RWPE2 (cell line): ENCODE measurements at regions not wholly inside any gene's neighbourhood (a gene's known extent, or its start where the extent isn't known, plus 50 kb on each side); places are given as distances from the start of the nearest gene placed in this dataset.

Experiments used
- ATAC-seq: fragments of 200-7000 bp; cut with Tn5 transposase; 3 replicates; pipeline ENCODE4 v1.9.1; 2021; ENCODE audit warnings: low read depth
- DNase-seq: peaks from one replicate; pipeline ENCODE4 v3.0.0-alpha.2; 2020; ENCODE audit warnings: low spot score
- H3K27ac ChIP-seq: fragments of 450-650 bp; 2 replicates; pipeline ENCODE4 v1.5.1; 2017; ENCODE audit warnings: mild to moderate bottlenecking; ENCODE audit not compliant: poor library complexity, severe bottlenecking
- H3K27me3 ChIP-seq: fragments of 250-450 bp; sonication (Bioruptor Pico); 2 replicates; pipeline ENCODE4 v1.5.1; 2021; ENCODE audit warnings: mild to moderate bottlenecking, moderate library complexity; ENCODE audit not compliant: insufficient read depth, poor library complexity, severe bottlenecking
- H3K36me3 ChIP-seq: fragments of 250-450 bp; sonication (Bioruptor Pico); 2 replicates; pipeline ENCODE4 v1.5.1; 2020; ENCODE audit warnings: low read depth, mild to moderate bottlenecking, moderate library complexity
- H3K4me1 ChIP-seq: fragments of 250-450 bp; sonication (Bioruptor Pico); 2 replicates; pipeline ENCODE4 v1.5.1; 2021; ENCODE audit warnings: mild to moderate bottlenecking, moderate library complexity; ENCODE audit not compliant: insufficient read depth, poor library complexity, severe bottlenecking
- H3K4me3 ChIP-seq: fragments of 250-450 bp; sonication (Bioruptor Pico); 2 replicates; pipeline ENCODE4 v1.5.1; 2021; ENCODE audit warnings: mild to moderate bottlenecking, moderate library complexity; ENCODE audit not compliant: severe bottlenecking
- H3K9me3 ChIP-seq: fragments of 250-450 bp; sonication (Bioruptor Pico); 2 replicates; pipeline ENCODE4 v1.5.1; 2021; ENCODE audit warnings: mild to moderate bottlenecking, moderate library complexity; ENCODE audit not compliant: severe bottlenecking
- CTCF ChIP-seq: fragments of 450-650 bp; IDR thresholded peaks from one replicate; pipeline ENCODE4 v1.5.1; 2017; ENCODE audit warnings: mild to moderate bottlenecking, moderate library complexity; ENCODE audit not compliant: poor library complexity, severe bottlenecking

GRCh38 chr7:27329909-27330308, 87.3 kb downstream of the EVX1 start:
- H3K4me3 ChIP-seq = no peak overlapping the region

GRCh38 chr7:27339478-27339877, 96.9 kb downstream of the EVX1 start:
- no peak overlapping the region for H3K4me3 ChIP-seq
- no peaks in the 10 kb centered on the region for H3K4me1 ChIP-seq
- no peak for ATAC-seq
- no peak for TF ChIP-seq CTCF
- DNase-seq = no peak
- H3K27me3 ChIP-seq = no peaks in the 10 kb centered on the region
- no peaks in the 10 kb centered on the region for H3K9me3 ChIP-seq
- H3K36me3 ChIP-seq = no peaks in the 10 kb centered on the region
- no peak overlapping the region for H3K27ac ChIP-seq

More at GRCh38 chr7:27329909-27330308, 87.3 kb downstream of the EVX1 start:
- peak; percentile 34 for TF ChIP-seq CTCF
- Histone ChIP-seq H3K9me3 (no peaks in the 10 kb centered on the region), H3K27me3 (no peaks in the 10 kb centered on the region), H3K36me3 (no peaks in the 10 kb centered on the region), H3K4me1 (peaks cover 6% of the 10 kb centered on the region), H3K27ac (no peak overlapping the region)
- ATAC-seq = no peak
- no peak for DNase-seq

GRCh38 chr7:27344471-27344870, 101.9 kb downstream of the EVX1 start:
- TF ChIP-seq CTCF = no peak
- no peak overlapping the region for H3K27ac ChIP-seq
- peaks cover 25% of the 10 kb centered on the region for H3K4me1 ChIP-seq
- ATAC-seq (no peak), DNase-seq (no peak)
- no peaks in the 10 kb centered on the region for H3K9me3 ChIP-seq
- no peak overlapping the region for H3K4me3 ChIP-seq
- no peaks in the 10 kb centered on the region for H3K27me3 ChIP-seq
- no peaks in the 10 kb centered on the region for H3K36me3 ChIP-seq

GRCh38 chr7:27345164-27345887, 102.7 kb downstream of the EVX1 start:
- DNase-seq (no peak), ATAC-seq (no peak)
- H3K9me3 ChIP-seq = no peaks in the 10 kb centered on the region
- peak overlapping the region; percentile 81 for H3K27ac ChIP-seq
- no peak for TF ChIP-seq CTCF
- no peaks in the 10 kb centered on the region for H3K27me3 ChIP-seq
- peaks cover 25% of the 10 kb centered on the region for H3K4me1 ChIP-seq
- H3K36me3 ChIP-seq = no peaks in the 10 kb centered on the region
- no peak overlapping the region for H3K4me3 ChIP-seq

- Histone ChIP-seq H3K27ac (peak overlapping the region; percentile 81), H3K4me3 (no peak overlapping the region), H3K9me3 (no peaks in the 10 kb centered on the region), H3K27me3 (no peaks in the 10 kb centered on the region), H3K4me1 (peaks cover 25% of the 10 kb centered on the region), H3K36me3 (no peaks in the 10 kb centered on the region)
- TF ChIP-seq CTCF = no peak
- ATAC-seq (no peak), DNase-seq (no peak)
These were observed 103.4 kb downstream of the EVX1 start for GRCh38 chr7:27345997-27346396.
